ENCODE measurements at regions not wholly inside any gene's neighbourhood (a gene's known extent, or its start where the extent isn't known, plus 50 kb on each side); places are given as distances from the start of the nearest gene placed in this dataset.
"Not testable (repeated sequence)": the region's sequence is repeated elsewhere in the genome, so short reads cannot be mapped to it uniquely, and the experiment has no call there.

DNA sequence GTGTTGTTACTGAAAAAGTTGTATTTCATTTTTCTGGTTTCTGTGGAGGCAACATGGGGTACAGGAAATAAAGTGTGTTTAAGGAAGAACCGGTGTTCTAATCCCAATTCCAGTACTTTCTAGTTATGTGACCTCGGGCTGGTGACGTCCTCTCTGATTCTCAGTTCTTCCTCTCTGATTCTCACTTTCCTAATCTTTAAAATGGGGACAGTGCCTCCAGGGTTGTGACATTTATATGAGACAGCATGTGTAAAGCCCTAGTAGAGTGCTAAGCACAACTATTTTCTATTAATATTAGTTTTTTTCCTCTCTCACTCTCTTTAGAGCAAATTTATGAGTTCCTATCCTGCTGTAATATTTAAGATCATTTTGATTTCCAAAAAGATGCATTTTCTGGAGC lies 50.9 kb upstream of the PTPDC1 start:
- DNase-seq: no peak

DNA sequence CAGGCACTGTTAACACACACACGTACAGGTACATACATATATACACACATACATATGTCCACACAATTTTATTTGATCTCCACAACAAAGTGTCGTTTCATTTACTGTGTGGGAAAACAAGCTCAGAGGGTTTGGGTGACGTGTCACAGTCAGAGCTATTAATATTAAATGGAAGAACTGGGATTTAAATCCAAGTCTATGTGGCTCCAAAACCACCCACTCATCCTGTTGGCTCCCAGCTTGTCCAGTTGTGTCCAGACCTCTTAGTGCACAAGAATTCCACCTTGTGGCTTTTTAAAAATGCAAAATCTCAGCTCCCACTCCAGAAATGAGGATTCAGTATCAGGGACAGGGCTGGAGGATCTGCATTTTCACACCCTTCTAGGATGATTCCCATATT lies 52.3 kb upstream of the PTPDC1 start:
- no peak for DNase-seq

DNA sequence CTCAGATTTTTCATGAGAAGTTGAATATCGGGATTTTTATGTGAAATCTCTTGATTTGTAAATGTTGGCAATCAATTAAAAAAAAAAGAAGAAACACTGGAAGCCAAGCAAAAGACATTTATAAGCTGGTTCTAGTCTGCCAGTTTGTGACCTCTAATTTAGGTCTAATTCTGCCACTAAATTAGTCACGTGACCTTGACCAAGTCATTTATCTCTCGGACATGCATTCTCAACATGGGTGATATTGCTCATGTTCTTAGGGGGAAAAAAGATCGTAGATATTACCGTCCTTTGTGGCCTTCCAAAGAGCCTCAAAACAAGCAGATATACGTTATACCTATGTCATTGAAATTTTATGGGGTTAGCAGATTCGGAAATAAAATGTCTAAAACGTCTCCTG lies 52.9 kb upstream of the PTPDC1 start:
- DNase-seq: no peak

DNA sequence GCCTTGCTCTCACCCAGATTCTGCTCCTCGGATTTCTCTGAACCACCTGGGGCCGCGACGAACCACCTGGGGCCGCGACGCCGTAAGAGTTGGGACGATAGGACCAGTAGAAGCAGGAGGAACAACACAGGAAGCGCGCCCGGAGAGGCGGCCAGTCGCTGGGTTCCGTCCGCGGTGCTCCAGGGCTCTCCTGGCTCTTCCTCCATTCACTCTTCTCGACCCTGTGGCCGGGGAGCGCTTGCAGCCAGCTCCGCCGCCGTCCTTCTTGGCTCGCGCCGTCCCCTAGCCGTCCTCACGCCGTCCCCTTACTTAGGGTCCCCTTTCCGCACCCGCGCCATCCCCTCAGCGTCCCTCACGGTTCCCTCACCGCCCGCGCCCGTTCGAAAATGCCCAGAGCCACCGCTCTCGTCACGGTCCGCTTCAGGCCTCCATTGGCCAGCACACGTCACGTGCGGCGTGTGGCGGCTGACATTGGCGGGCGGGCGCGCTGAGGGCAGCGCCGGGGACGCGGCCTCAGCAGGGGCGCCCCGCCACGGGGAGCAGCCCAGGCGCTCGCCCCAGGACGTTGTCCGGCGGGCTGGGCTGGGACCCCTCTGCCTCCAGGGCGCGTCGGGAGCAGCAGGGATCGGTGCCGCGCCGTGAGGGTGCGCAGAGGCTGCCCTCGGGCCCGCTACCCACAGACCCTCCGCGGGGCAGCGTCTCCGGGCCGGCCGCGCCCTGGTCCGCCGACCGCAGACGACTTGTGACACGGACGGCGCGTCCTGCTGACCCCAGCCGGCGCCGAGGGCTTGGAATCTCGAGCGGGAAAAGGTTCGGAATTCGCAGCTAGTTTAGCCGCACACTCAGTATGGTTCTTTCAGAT lies 53.7 kb upstream of the PTPDC1 start:
- DNase-seq: peak; percentile 82

DNA sequence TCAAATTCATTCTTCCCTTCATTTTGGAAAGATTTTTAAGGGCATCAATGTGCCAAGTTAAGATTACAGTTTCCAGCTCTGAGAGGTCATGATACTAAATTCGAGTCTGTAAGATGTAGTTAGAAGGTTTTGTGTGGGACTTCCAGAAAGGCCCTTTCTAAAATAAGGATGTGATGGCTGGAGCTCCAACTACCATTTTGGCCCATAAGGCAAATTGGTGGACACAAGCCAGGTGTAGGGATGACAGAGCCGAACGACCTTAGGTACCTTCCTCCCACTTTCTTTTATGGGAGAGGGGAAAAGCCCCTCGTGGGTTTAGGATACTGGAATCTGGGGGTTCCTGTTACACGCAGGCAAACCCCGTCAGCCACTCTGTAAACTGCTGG lies 54.3 kb upstream of the PTPDC1 start:
- DNase-seq: no peak

DNA sequence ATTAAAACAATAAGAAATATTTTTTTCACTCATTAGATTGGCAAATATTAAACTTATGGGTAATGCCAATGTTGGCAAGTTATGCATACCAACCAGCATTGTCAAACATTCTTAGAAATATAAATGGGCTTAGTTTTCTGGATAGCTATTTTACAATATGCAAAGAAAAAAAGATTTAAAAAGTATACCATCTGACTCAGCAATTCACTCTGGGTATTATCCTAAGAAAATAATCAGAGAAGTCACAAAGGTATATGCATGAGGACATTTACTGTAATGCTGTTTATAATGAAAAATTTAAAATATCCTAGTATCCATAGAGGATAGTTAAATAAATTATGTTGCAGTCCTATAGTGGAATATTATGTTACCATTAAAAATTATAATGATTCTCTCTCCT lies 57.4 kb upstream of the PTPDC1 start:
- no peak for DNase-seq

DNA sequence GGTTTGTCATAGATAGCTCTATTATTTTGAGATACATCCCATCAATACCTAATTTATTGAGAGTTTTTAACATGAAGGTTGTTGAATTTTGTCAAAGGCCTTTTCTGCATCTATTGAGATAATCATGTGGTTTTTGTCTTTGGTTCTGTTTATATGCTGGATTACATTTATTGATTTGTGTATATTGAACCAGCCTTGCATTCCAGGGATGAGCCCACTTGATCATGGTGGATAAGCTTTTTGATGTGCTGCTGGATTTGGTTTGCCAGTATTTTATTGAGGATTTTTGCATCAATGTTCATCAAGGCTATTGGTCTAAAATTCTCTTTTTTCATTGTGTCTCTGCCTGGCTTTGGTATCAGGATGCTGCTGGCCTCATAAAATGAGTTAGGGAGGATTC lies 61.8 kb upstream of the PTPDC1 start:
- not testable (repeated sequence) for DNase-seq

DNA sequence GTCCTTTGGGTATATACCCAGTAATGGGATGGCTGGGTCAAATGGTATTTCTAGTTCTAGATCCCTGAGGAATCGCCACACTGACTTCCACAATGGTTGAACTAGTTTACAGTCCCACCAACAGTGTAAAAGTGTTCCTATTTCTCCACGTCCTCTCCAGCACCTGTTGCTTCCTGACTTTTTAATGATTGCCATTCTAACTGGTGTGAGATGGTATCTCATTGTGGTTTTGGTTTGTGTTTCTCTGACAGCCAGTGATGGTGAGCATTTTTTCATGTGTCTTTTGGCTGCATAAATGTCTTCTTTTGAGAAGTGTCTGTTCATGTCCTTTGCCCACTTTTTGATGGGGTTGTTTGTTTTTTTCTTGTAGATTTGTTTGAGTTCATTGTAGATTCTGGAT lies 63.4 kb upstream of the PTPDC1 start:
- DNase-seq: not testable (repeated sequence)

DNA sequence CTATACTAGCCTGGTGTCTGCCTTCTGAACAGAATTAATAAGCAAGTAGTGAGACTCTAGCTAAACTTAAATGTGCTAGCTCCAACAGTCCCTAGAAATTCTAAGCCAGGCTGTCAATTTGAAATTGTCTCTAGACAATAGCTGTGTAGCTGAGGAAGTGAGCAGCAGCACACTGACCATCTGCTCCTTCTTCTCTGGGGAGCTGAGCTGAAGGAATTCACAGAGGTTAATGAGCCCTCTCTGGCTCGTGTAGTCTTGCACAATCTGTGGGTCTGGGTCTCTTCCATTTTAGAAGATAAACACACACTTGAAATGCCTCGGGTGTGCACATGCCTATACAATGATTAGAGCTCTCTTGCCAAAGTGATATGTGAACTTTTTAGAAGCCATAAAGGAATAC lies 63.5 kb upstream of the BARX1 start:
- no peak for DNase-seq

DNA sequence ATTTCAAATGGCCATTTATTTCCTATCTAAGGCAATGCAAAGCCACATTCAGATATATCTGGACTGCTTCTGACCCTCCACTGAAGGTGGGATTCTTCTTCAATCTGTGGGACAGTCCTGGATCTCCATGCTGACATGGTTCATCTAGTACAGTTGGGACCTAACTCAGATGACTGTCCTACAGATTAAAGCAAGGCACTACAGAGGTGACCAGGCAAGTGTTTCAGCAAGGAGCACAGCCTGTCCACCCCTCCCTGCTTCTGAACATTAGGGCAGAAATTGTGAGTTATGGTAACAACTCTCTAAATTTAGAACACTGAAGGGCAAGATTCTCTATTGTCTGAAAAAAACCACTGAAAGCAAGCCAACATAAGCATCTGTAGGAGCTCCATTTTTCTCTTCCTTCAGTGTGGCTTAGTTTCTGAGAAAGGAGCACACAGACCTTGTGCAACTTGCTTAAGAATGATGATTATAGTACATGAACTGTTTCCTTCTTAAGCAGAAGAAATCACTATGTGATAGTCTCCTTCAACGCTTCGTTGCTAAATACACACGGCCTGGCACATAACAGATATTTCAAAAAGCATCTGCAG lies 62.9 kb upstream of the BARX1 start:
- DNase-seq: no peak

DNA sequence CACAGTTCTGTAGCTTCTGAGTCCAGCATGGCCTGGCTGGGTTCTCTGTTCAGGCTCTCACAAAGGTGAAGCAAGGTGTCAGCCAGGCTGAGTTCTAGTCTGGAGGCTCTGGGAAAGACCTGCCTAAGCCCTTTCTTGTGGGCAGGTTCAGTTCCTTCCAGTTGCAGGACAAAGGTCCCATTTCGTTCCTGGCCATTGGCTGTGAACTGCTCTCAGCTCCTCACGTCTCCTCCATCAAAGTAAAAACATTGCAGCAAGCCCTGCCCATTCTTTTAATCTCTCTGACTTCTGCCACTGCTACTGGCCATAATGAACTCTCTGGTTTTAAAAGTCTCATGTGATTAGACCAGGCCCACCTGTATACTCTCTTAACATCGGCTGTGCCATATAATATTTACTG lies 61.6 kb upstream of the BARX1 start:
- no peak for DNase-seq

DNA sequence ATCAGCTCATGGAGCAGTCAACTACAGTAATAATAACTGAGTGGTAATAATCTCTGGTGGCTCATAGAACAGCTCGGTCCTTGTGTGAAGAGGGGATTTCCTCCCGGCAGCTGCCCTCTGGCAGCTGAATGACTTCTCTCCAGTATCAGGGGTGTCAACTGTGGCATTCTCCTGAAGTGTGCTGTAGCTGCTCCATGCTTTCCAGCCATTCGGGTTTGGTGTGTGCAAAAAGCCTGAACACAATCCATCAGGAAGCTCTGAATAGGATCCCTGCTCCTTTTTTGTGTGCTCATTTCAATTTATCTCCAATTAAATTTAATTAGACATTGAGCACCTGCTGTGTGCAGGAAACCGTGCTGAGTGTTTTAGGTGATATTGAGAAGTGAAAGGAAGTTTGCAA lies 59.8 kb upstream of the BARX1 start:
- no peak for DNase-seq

DNA sequence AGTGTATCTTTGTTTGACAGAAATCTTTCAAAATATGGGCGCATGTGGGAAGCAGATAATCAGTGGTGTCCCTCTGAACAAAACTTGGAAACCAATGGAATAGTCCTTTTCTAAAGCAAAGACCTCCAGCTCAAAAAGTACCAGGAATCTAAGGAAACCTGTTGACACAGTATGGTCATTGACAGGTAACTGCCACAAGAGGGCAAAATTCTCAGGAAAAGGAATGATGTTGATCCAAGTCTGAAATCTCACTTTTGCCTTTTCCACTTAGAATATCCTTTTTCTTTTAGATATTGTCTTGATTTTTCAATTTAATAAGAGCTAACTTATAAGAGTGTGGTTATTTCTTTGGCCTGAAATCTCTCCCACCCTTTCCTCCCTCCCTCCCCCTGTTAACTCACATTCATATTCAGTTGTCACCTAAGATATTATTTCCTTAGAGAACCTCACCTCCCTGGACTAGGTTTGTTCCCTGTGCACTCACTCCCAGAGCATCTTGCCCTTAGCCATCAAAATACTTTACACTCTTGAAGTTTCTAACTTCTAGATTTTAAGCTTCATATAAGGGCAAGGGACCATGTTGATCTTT lies 59.0 kb upstream of the BARX1 start:
- DNase-seq: peak; percentile 10

DNA sequence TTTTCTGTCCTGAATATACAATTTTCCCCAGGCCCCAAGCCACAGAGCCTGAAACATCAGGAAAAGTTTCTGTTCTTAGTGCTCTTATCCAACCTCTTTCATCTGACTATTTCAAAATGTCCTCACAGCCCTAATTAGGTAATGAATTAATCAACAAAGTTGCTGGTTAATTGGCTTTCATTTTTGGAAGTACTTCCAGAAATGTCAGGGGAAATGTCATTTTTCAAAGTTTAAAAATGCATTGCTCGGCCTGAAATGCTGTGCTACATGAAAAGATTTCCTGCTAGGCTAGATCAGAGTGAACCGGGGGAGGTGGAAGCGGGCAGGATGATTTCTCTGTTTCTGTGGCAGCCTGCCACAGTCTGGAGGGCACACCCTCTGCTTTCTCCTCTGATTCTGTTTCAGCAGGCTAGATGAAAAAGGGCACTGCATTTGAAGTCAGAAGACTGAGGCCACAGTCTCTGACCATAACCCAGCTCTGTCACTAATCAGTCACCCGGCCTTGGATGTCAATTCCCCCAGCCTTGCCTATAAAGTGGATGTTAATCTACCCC lies 55.9 kb upstream of the BARX1 start:
- DNase-seq: no peak

DNA sequence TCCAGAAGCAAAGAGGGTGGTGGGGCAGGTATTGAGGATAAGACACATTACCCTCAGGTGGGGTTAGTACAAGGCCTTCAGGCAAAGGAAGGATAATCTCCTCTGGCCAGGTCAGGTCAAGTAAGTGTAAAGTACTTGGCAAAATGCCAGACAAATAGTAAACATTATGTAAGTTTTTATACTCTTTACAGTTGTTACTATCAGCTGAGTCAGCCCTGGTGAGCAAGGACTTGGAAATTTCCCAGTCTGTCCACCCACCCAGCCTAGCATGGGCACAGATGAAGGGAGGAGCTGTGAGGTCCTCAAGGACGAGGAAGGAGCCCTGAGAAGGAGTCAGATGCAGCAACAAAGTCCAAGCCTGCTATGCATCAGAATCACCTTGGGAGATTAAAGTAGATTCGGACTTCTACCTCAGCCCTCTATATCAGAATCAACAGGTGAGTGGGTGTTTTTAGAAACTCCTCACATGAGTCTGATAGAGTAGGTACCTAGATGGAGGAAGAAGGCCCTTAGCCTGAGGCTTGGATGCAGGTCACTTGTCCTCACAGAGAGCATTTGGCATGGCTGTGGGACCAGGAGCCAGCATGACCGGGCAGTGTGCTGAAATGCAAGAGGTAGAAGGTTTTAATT lies 50.2 kb upstream of the BARX1 start:
- no peak for DNase-seq
